GM12875 (cell line): ENCODE measurements at regions not wholly inside any gene's neighbourhood (a gene's known extent, or its start where the extent isn't known, plus 50 kb on each side); places are given as distances from the start of the nearest gene placed in this dataset.

Experiments used
- H3K4me3 ChIP-seq: one replicate; pipeline ENCODE4 v1.5.1; 2011; ENCODE audit warnings: low read depth, low read length, control low read depth
- CTCF ChIP-seq: IDR thresholded peaks from 2 replicates; pipeline ENCODE4 v1.5.1; 2011; ENCODE audit warnings: low read depth, mild to moderate bottlenecking, control low read depth, inconsistent platforms, low read length, moderate library complexity, borderline replicate concordance; ENCODE audit not compliant: insufficient read depth

GRCh38 chr13:107200491-107200890 is 632.6 kb upstream of the ARGLU1 start:
- no peak for TF ChIP-seq CTCF
- no peak overlapping the region for H3K4me3 ChIP-seq

GRCh38 chr13:107192289-107192688 is 624.4 kb upstream of the ARGLU1 start:
- TF ChIP-seq CTCF = no peak
- no peak overlapping the region for H3K4me3 ChIP-seq

GRCh38 chr13:107190065-107190464 is 622.1 kb upstream of the ARGLU1 start:
- H3K4me3 ChIP-seq = no peak overlapping the region
- no peak for TF ChIP-seq CTCF

- no peak for TF ChIP-seq CTCF
- H3K4me3 ChIP-seq = no peak overlapping the region
These were observed 618.0 kb upstream of the ARGLU1 start for GRCh38 chr13:107185889-107186288.

GRCh38 chr13:107170270-107170931 is 602.5 kb upstream of the ARGLU1 start:
- TF ChIP-seq CTCF = no peak
- no peak overlapping the region for H3K4me3 ChIP-seq

- H3K4me3 ChIP-seq = no peak overlapping the region
- TF ChIP-seq CTCF = no peak
These were observed 589.3 kb upstream of the ARGLU1 start for GRCh38 chr13:107157271-107157670.

GRCh38 chr13:107144432-107144831 is 576.5 kb upstream of the ARGLU1 start:
- H3K4me3 ChIP-seq = no peak overlapping the region
- no peak for TF ChIP-seq CTCF
